ENCODE measurements at regions not wholly inside any gene's neighbourhood (a gene's known extent, or its start where the extent isn't known, plus 50 kb on each side); places are given as distances from the start of the nearest gene placed in this dataset.

DNA sequence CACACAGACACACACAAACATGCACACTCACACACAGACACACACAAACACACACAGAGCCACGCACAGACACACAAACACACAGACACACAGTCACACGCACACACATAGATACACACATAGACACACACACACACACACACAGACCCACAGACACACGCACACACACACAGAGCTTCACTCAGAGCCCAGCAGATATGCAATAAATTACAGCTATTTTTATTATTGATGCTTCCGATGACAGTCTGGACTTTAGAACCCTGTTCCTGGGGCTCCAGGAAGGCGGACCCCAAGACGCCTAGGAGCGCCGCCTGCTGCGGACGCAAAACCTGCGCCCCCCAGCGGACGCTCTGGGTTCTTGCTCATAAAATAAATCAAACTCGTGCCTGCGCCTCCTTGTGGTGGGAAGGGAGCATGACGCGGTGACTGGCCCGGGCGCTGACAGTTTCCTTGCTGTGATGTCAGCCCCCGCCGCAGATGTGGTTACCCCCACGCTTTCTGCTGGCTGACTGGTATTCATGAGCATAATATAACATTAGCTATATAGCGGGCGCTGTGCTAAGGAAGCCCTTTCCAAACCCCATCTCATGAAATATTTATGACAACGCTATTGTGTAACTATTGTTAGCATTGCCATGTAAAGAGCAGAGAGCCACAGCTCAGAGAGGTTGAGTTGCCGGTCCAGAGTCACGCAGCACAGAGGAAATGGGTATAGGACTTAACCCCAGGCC is 64.4 kb upstream of the TM9SF2 start:
- no peak overlapping the region for H3K4me3 ChIP-seq (ENCODE audit: severe bottlenecking)

DNA sequence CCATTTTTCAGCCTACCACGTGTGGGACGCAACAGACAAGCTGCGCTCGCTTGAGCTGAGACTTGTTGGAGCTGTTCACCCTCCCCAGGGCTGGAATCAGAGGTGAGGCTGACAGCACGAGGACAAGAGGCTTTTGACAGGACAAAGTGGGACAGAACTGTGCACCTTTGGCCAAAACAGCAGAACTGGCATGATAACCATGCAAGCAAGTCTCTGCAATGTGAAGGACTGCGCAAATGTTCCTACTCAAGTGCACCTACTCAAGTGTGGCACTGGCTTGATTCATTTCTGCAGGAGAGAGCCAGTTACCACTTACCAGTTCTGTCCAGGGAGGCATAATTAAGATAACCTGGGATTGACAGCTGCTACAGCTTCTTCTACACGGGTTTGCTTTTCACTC is 62.2 kb upstream of the TM9SF2 start:
- Histone ChIP-seq H3K36me3 (ENCODE audit: low read depth) (no peaks in the 10 kb centered on the region), H3K27me3 (ENCODE audit: insufficient read depth, poor library complexity, severe bottlenecking) (no peaks in the 10 kb centered on the region), H3K27ac (ENCODE audit: poor library complexity, severe bottlenecking) (no peak overlapping the region), H3K9me3 (ENCODE audit: severe bottlenecking) (no peaks in the 10 kb centered on the region), H3K4me3 (ENCODE audit: severe bottlenecking) (no peak overlapping the region), H3K4me1 (ENCODE audit: insufficient read depth, poor library complexity, severe bottlenecking) (no peaks in the 10 kb centered on the region)
- TF ChIP-seq, protein P1, sequence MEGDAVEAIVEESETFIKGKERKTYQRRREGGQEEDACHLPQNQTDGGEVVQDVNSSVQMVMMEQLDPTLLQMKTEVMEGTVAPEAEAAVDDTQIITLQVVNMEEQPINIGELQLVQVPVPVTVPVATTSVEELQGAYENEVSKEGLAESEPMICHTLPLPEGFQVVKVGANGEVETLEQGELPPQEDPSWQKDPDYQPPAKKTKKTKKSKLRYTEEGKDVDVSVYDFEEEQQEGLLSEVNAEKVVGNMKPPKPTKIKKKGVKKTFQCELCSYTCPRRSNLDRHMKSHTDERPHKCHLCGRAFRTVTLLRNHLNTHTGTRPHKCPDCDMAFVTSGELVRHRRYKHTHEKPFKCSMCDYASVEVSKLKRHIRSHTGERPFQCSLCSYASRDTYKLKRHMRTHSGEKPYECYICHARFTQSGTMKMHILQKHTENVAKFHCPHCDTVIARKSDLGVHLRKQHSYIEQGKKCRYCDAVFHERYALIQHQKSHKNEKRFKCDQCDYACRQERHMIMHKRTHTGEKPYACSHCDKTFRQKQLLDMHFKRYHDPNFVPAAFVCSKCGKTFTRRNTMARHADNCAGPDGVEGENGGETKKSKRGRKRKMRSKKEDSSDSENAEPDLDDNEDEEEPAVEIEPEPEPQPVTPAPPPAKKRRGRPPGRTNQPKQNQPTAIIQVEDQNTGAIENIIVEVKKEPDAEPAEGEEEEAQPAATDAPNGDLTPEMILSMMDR (IDR thresholded peaks at IDR 0.05; ENCODE audit: poor library complexity, severe bottlenecking), result no peak
- ATAC-seq (ENCODE audit: low read depth) (no peak), DNase-seq (ENCODE audit: low spot score) (no peak)

More for the DNA sequence above, 64.4 kb upstream of the TM9SF2 start:
- Histone ChIP-seq H3K27me3 (ENCODE audit: insufficient read depth, poor library complexity, severe bottlenecking) (no peaks in the 10 kb centered on the region), H3K27ac (ENCODE audit: poor library complexity, severe bottlenecking) (no peak overlapping the region), H3K36me3 (ENCODE audit: low read depth) (no peaks in the 10 kb centered on the region), H3K9me3 (ENCODE audit: severe bottlenecking) (no peaks in the 10 kb centered on the region), H3K4me1 (ENCODE audit: insufficient read depth, poor library complexity, severe bottlenecking) (no peaks in the 10 kb centered on the region)
- TF ChIP-seq, protein P1 (IDR thresholded peaks at IDR 0.05; ENCODE audit: poor library complexity, severe bottlenecking), result peak; percentile 99
- DNase-seq (ENCODE audit: low spot score), result no peak
- ATAC-seq (ENCODE audit: low read depth), result peak; percentile 65

DNA sequence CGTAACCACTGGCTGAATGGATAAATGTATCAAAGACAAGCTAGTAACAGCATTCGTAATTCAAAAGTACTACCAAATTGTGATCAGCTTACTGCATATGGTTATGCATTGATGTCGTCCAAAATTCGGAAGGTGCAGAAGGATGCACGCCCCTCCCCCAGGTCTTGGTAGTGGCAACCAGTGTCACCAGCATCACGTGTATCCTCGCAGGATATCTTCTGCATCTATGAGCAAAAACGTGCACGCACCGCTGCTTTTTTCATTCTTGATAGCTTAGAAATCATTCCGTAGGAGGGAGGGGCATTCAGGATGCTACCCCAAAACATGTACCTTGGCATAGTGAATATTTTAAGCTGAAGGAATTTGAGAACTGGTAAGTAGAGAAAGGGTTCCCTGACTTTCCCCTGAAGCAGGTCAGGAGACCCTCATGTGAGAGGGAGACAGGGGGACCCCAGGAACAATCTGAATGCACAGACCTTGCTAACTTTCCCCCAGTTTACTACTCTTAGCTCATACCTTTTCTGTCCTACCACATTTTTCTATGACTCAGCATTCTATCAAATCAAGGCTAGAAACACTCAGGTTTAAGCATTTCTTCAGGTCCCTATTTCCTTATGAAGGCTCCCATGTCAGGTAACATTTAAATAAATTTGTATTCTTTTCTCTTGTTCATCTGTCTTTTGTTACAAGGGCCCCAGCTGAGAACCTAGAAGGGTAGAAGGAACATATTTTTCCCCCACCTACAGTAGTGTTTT is 61.2 kb upstream of the TM9SF2 start:
- no peak overlapping the region for H3K4me3 ChIP-seq (ENCODE audit: severe bottlenecking)
- H3K27ac ChIP-seq (ENCODE audit: poor library complexity, severe bottlenecking), result no peak overlapping the region
- H3K36me3 ChIP-seq (ENCODE audit: low read depth), result no peaks in the 10 kb centered on the region
- H3K27me3 ChIP-seq (ENCODE audit: insufficient read depth, poor library complexity, severe bottlenecking), result no peaks in the 10 kb centered on the region
- no peaks in the 10 kb centered on the region for H3K9me3 ChIP-seq (ENCODE audit: severe bottlenecking)
- no peaks in the 10 kb centered on the region for H3K4me1 ChIP-seq (ENCODE audit: insufficient read depth, poor library complexity, severe bottlenecking)
- ATAC-seq (ENCODE audit: low read depth) (no peak), DNase-seq (ENCODE audit: low spot score) (no peak)
- TF ChIP-seq, protein P1 (IDR thresholded peaks at IDR 0.05; ENCODE audit: poor library complexity, severe bottlenecking), result no peak

DNA sequence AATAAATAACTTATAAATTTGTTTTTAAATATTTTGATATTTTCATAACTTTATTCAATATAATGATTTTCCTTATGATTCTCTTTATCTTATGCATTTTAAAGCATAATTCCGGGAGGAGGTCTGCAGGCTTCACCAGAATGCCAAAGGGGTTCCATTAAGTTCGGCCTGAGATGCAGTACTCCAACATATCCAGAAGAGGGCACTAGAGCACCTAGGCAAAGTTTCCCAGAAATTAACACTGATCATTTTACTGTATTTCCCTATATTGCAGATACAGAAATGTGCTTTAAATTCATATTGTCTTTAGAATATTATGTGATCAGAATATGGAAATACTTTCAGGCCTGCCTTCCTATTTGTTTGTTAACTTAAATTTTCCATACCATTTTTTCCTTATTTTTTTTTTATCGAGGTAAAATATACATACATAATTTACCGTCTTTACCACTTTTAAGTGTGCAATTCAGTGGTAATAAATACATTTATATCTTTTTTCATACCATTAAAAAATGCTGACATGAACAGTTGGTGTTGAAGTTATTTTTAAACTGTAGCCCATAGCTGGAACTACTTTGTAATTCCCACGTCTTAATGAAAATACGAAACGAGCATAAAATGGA is 58.9 kb upstream of the TM9SF2 start:
- no peak overlapping the region for H3K27ac ChIP-seq (ENCODE audit: poor library complexity, severe bottlenecking)
- H3K27me3 ChIP-seq (ENCODE audit: insufficient read depth, poor library complexity, severe bottlenecking), result no peaks in the 10 kb centered on the region
- no peak for DNase-seq (ENCODE audit: low spot score)
- no peak overlapping the region for H3K4me3 ChIP-seq (ENCODE audit: severe bottlenecking)
- ATAC-seq (ENCODE audit: low read depth), result 0 out of 3 replicates have a peak, but pooled peaks have one; percentile 44
- no peaks in the 10 kb centered on the region for H3K4me1 ChIP-seq (ENCODE audit: insufficient read depth, poor library complexity, severe bottlenecking)
- TF ChIP-seq, protein P1 (IDR thresholded peaks at IDR 0.05; ENCODE audit: poor library complexity, severe bottlenecking), result peak; percentile 97
- H3K36me3 ChIP-seq (ENCODE audit: low read depth), result no peaks in the 10 kb centered on the region
- H3K9me3 ChIP-seq (ENCODE audit: severe bottlenecking), result no peaks in the 10 kb centered on the region
